HCT116 (cell line): ENCODE measurements at regions not wholly inside any gene's neighbourhood (a gene's known extent, or its start where the extent isn't known, plus 50 kb on each side); places are given as distances from the start of the nearest gene placed in this dataset.

Experiments
- CTCF ChIP-seq, 3 experiments: fragments of 200-600 bp in 1 of 3; sonication (generic) in 1 of 3; IDR thresholded peaks in 2 of 3; conservative IDR thresholded peaks in 1 of 3; 2 replicates each; pipeline ENCODE4 v1.5.1; 2012 to 2017; ENCODE audit warnings: low read depth in 2 of 3, low read length in 2 of 3, antibody characterized with exemption in 1 of 3, borderline replicate concordance in 1 of 3, control low read depth in 1 of 3, mild to moderate bottlenecking in 1 of 3, mixed read lengths in 1 of 3, mixed run types in 1 of 3, moderate library complexity in 1 of 3; ENCODE audit not compliant: insufficient read depth in 1 of 3
- EZH2 ChIP-seq: fragments of 200-600 bp; sonication (generic); IDR thresholded peaks from 2 replicates; pipeline ENCODE4 v1.6.1; 2017; ENCODE audit warnings: antibody characterized with exemption, mixed run types
- POLR2A ChIP-seq: IDR thresholded peaks from 2 replicates; pipeline ENCODE4 v1.7.0; 2011; ENCODE audit warnings: borderline replicate concordance; ENCODE audit not compliant: insufficient read depth, insufficient read length; ENCODE audit errors: extremely low read depth
- SIN3A ChIP-seq: IDR thresholded peaks from 2 replicates; pipeline ENCODE4 v1.6.1; 2012; ENCODE audit warnings: low read depth
- ZNF274 ChIP-seq: fragments of 200-500 bp; sonication (Bioruptor generic); IDR thresholded peaks from 2 replicates; pipeline ENCODE4 v1.6.1; 2014; ENCODE audit warnings: mild to moderate bottlenecking, low read depth, low read length, inconsistent platforms

GRCh38 chr4:81650606-81651242 is 179.0 kb upstream of the RASGEF1B start:
- TF ChIP-seq SIN3A: no peak
- no peak for TF ChIP-seq EZH2
- no peak for TF ChIP-seq CTCF (IDR thresholded peaks at IDR 0.05 in 2 of 3, conservative IDR thresholded peaks at IDR 0.05 in 1 of 3; ENCODE audit: borderline replicate concordance in 1 of 3, insufficient read depth in 1 of 3, low read depth in 2 of 3, low read length in 2 of 3)
- TF ChIP-seq POLR2A: no peak
- TF ChIP-seq ZNF274: no peak
